H1 (cell line): ENCODE measurements at regions not wholly inside any gene's neighbourhood (a gene's known extent, or its start where the extent isn't known, plus 50 kb on each side); places are given as distances from the start of the nearest gene placed in this dataset.

Experiments
- CHD1 ChIP-seq: IDR thresholded peaks from 2 replicates; pipeline ENCODE4 v1.6.1; 2012; ENCODE audit warnings: low read depth, low read length, improper control_type of control experiment

DNA sequence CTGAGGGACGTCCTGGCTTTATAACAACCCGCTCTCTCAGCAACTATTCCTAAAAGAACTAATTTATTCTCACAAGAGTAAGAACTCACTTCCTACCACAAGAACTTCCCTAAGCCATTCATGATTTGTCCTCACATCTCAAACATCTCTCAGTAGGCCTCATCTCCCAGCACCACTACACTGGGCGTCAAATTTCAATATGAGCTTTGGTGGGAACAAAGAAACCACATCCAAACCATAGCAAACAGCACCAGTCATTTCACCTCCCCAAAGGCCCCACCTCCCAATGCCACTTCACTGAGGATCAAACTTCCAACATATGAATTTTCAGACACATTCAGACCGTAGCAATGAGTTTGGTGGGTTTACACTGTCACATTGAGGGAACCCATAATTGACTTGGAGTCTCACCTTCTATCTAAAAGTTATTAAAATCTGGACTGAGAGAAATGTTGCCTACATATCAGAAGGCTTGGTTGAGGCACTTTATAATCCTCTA, 116.4 kb upstream of the AGBL1 start (continued):
- no peak for TF ChIP-seq CHD1
